Activated CD8-positive, alpha-beta T cell treated with anti-CD3 and anti-CD28 coated beads for 36 hours (primary cell): ENCODE measurements at regions not wholly inside any gene's neighbourhood (a gene's known extent, or its start where the extent isn't known, plus 50 kb on each side); places are given as distances from the start of the nearest gene placed in this dataset.

Source experiments
- ATAC-seq: fragments of 200-7000 bp; cut with Tn5 transposase; one replicate; pipeline ENCODE4 v1.10.0; 2021; ENCODE audit warnings: mild to moderate bottlenecking, moderate library complexity
- CTCF ChIA-PET: fragments of 350-600 bp; sonication (Branson Sonifier 250); formaldehyde crosslinking; loops from one replicate; lab custom pipeline; 2021; ENCODE audit warnings: antibody characterized with exemption; lab: Charles Lee
- POLR2A ChIA-PET: fragments of 350-600 bp; sonication (Branson Sonifier 250); formaldehyde crosslinking; loops from one replicate; lab custom pipeline; 2021; ENCODE audit warnings: antibody characterized with exemption; lab: Charles Lee
- DNase-seq: peaks from one replicate; pipeline ENCODE4 v3.0.0-alpha.2; 2020
- H3K27ac Mint-ChIP-seq: one replicate; pipeline ENCODE4 v1.8.0; 2021; ENCODE audit warnings: mild to moderate bottlenecking, mixed read lengths
- H3K27me3 Mint-ChIP-seq: one replicate; pipeline ENCODE4 v1.8.0; 2021; ENCODE audit warnings: mixed read lengths
- H3K36me3 Mint-ChIP-seq: one replicate; pipeline ENCODE4 v1.8.0; 2021; ENCODE audit warnings: low read depth, mixed read lengths
- H3K4me1 Mint-ChIP-seq: one replicate; pipeline ENCODE4 v1.8.0; 2021; ENCODE audit warnings: low read depth, mixed read lengths
- H3K4me3 Mint-ChIP-seq: one replicate; pipeline ENCODE4 v1.8.0; 2021; ENCODE audit warnings: mild to moderate bottlenecking, moderate library complexity, mixed read lengths
- H3K9me3 Mint-ChIP-seq: one replicate; pipeline ENCODE4 v1.8.0; 2021; ENCODE audit warnings: mixed read lengths
- intact Hi-C: fragments of 100-400 bp; cut with micrococcal nuclease; formaldehyde crosslinking; loops from one replicate; pipeline ENCODE4 v1.10.0; 2022
- TF ChIP-seq, protein P1 (sequence below): fragments of 200-600 bp; IDR thresholded peaks from one replicate; pipeline ENCODE4 v1.8.0; 2022; ENCODE audit warnings: antibody characterized with exemption, mild to moderate bottlenecking

DNA sequence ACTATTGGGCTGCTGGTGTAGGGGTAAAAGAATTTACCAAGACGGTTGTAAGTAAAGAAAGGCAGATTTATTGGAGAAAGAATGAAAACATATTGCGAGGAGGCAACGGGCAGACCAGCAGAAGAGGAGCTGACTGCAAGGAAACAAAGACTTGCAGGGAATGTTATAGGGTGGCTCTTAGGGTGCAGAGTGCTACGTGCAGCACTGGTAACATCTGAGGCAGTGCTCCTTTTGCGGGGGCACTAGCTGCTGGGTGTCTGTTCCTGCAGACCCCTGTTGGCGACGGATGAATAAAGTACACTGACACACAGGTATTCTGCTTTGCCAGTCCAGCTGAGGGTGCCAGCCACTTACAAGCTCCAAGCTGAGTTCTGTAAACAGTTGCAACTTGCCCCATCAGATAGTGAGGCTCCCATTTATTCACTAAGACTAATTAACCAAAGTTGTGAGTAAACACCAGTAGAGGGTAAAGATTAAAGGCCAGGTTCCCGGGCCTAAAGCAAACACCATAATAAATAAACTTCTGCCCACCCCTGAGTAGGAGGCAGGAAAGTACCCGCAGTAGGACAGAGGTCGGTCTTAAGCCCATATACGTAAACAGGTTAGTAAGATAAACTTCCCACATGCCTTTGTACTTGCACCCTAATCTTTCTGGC is 140.2 kb upstream of the KCNK1 start:
- DNase-seq, result no peak
- TF ChIP-seq, protein P1, sequence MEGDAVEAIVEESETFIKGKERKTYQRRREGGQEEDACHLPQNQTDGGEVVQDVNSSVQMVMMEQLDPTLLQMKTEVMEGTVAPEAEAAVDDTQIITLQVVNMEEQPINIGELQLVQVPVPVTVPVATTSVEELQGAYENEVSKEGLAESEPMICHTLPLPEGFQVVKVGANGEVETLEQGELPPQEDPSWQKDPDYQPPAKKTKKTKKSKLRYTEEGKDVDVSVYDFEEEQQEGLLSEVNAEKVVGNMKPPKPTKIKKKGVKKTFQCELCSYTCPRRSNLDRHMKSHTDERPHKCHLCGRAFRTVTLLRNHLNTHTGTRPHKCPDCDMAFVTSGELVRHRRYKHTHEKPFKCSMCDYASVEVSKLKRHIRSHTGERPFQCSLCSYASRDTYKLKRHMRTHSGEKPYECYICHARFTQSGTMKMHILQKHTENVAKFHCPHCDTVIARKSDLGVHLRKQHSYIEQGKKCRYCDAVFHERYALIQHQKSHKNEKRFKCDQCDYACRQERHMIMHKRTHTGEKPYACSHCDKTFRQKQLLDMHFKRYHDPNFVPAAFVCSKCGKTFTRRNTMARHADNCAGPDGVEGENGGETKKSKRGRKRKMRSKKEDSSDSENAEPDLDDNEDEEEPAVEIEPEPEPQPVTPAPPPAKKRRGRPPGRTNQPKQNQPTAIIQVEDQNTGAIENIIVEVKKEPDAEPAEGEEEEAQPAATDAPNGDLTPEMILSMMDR, result no peak
- Mint-ChIP-seq H3K4me3 (no peak overlapping the region), H3K27ac (no peak overlapping the region), H3K36me3 (no peaks in the 10 kb centered on the region), H3K4me1 (no peaks in the 10 kb centered on the region), H3K9me3 (no peaks in the 10 kb centered on the region), H3K27me3 (peaks cover 14% of the 10 kb centered on the region)
- POLR2A ChIA-PET, result no interaction called here
- no peak for ATAC-seq
- CTCF ChIA-PET, result no interaction called here
- intact Hi-C loops, result no loop called here

DNA sequence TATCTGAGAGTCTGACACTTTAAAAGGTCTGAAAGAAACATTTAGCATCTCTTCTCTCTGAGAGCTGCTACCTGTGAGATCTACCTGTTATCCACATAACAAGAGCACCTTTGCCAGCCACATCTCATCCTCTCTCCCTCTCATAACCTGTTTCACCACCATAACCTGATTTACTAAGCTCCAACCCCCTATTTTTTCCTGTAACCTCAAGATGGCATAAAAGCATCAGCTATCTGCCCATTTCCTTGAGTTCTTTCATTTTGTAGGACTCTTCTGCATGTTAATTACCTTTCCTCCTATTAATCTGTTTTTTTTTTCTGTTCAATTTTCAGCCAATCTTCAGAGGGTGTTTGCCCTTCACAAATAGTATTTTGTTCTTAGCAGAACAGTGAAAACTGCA is 136.5 kb upstream of the KCNK1 start:
- H3K9me3 Mint-ChIP-seq, result no peaks in the 10 kb centered on the region
- H3K4me3 Mint-ChIP-seq, result no peak overlapping the region
- CTCF ChIA-PET, result no interaction called here
- H3K27ac Mint-ChIP-seq, result no peak overlapping the region
- no peaks in the 10 kb centered on the region for H3K36me3 Mint-ChIP-seq
- DNase-seq (no peak), ATAC-seq (no peak)
- POLR2A ChIA-PET, result no interaction called here
- intact Hi-C loops, result no loop called here
- H3K4me1 Mint-ChIP-seq, result no peaks in the 10 kb centered on the region
- H3K27me3 Mint-ChIP-seq, result peaks cover 17% of the 10 kb centered on the region
- TF ChIP-seq, protein P1, result no peak

DNA sequence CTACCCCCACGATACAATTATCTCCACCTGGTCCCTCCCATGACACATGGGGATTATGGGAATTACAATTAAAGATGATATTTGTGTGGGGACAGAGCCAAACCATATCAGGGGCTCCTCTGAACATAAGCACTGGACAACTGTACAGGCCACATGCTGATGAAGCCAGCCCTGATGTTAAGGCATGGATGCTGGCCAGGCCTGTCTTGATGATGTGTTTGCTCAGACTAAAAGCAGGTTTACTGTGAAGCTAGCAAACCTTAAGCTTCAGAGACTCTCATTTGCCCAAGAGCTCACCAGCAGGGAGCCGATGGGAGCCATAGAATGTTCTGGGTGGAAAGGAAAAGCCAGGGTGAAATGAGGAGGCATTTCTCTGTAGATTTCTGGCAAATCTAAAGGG is 135.3 kb upstream of the KCNK1 start:
- TF ChIP-seq, protein P1, result no peak
- POLR2A ChIA-PET, result no interaction called here
- H3K4me1 Mint-ChIP-seq, result no peaks in the 10 kb centered on the region
- ATAC-seq (no peak), DNase-seq (no peak)
- no peak overlapping the region for H3K27ac Mint-ChIP-seq
- intact Hi-C loops, result no loop called here
- peaks cover 15% of the 10 kb centered on the region for H3K27me3 Mint-ChIP-seq
- H3K36me3 Mint-ChIP-seq, result no peaks in the 10 kb centered on the region
- no peaks in the 10 kb centered on the region for H3K9me3 Mint-ChIP-seq
- H3K4me3 Mint-ChIP-seq, result no peak overlapping the region
- CTCF ChIA-PET, result no interaction called here

DNA sequence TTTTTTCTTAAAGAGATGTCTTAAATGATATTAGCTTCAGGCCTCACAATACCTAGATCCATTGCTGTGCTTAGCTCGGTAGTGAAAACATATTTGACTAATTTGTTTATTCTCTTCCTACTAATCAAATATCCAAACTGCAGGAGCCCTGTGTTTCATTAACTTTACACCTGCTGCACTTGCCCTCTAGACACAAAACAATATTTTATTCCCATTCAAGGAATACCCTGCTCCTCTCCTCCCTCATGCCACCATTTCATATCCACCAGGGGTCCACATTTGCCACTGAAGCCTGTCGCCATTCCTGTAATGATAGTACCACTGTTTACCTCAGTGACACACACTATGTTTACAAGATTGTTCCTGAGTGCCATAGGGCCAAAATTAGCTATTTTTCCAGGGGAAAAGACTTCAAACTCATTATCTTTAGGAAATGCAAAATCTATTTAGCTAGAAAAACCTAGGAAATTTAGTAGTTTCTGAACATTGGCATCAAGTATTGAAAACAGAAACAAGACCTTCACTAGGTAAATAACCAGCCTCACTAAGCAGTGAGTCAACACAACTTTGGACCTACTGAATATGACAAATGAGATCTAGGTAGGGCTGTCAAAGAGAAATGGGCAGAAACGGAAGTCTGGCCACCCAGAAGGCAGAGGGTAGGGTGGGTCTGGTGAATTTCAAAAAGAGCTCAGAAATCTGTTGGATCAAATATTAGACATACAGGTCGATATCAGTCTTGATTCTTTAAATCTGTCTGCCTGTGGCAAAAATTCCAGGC is 134.6 kb upstream of the KCNK1 start:
- ChIA-PET CTCF (no interaction called here), POLR2A (no interaction called here)
- H3K36me3 Mint-ChIP-seq, result no peaks in the 10 kb centered on the region
- H3K4me1 Mint-ChIP-seq, result no peaks in the 10 kb centered on the region
- no peak overlapping the region for H3K4me3 Mint-ChIP-seq
- intact Hi-C loops, result no loop called here
- no peak for DNase-seq
- ATAC-seq, result no peak
- no peaks in the 10 kb centered on the region for H3K9me3 Mint-ChIP-seq
- no peak overlapping the region for H3K27ac Mint-ChIP-seq
- TF ChIP-seq, protein P1, result no peak
- H3K27me3 Mint-ChIP-seq, result peaks cover 17% of the 10 kb centered on the region

DNA sequence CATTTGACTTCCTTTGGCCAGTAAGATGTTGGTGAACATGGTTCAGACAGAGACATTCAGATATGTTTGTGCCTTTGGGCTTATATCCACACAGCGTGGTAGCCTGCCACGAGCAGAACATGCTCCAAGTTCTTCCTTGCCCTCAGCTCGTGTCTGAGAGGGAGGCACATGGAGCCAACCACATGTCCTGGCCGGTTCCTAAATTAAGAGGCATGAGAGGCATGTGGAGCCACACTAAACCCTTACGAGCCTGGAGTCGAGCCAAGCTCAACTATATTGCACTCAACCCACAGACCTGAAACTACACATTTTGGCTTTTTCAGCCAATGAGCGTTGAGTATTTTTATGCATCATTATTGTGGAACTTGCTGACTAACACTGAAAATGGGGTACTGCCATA is 133.7 kb upstream of the KCNK1 start:
- no peaks in the 10 kb centered on the region for H3K36me3 Mint-ChIP-seq
- no peaks in the 10 kb centered on the region for H3K9me3 Mint-ChIP-seq
- no peak overlapping the region for H3K27ac Mint-ChIP-seq
- peaks cover 16% of the 10 kb centered on the region for H3K27me3 Mint-ChIP-seq
- ChIA-PET POLR2A (no interaction called here), CTCF (no interaction called here)
- TF ChIP-seq, protein P1, result no peak
- no peak for DNase-seq
- intact Hi-C loops, result no loop called here
- H3K4me3 Mint-ChIP-seq, result no peak overlapping the region
- ATAC-seq, result no peak
- no peaks in the 10 kb centered on the region for H3K4me1 Mint-ChIP-seq
